HUDEP-2 (cell line): ENCODE measurements at regions not wholly inside any gene's neighbourhood (a gene's known extent, or its start where the extent isn't known, plus 50 kb on each side); places are given as distances from the start of the nearest gene placed in this dataset.

Experiments
- DNase-seq, 76 experiments: peaks; one replicate each; lab custom pipeline; 2025; ENCODE audit not compliant: unreplicated experiment in 76 of 76; lab: John Stamatoyannopoulos, UW

DNA sequence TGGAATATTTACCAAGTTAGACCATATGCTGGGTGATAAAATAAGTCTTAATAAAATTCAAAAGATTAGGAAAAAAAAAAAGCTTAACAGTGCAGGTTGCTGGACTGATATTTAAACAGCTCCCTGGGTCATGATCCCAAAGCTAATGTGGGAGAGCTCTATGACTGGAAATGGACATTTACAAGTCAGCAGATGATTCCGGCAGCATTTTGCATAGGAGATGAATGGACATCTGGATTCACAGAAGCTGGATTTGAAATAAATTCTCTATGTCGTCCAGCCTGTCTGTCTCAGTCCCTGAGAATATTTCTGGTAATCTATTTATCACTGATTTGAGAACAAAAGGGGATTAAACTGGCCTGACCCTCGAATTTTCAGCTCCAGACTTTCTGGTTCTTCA is 52.3 kb upstream of the KLHL25 start:
- no peak for DNase-seq

DNA sequence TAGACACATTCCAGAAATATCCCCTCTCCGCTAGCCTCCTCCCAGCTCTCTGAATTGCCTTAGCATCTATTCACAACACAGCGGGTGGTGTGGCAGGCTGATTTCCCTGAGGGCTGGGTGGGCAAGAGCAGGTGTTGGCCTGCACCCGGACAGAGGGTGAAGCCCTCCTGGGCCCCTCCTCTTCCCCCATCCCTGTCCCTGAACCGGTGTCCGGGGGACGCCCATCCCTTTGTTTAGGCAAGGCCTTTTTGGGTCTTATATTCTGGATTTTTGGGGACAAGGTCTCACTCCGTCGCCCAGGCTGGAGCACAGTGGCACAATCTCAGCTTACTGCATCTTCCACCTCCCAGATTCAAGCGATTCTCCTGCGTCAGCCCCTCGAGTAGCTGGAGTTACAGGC is 55.2 kb upstream of the KLHL25 start:
- DNase-seq: no peak

DNA sequence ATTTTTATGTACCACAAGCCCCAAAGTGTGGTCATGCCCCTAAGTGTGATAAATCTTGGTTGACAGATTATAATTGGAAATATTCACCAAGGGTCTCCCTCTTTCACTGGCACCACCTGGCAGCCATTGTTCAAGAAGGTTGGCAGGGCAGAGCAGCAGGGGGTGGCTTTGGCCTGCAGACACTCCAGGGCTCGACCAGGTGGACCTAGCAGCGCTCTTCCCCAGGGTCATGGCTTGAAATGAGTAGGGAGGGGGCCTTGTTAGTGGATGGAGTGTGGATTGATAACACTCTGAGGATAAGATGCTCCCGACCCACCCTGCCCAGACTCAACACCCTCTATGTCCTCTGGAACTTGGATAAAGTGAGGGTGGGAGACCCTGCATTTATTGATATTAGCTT is 58.2 kb upstream of the KLHL25 start:
- DNase-seq: no peak

DNA sequence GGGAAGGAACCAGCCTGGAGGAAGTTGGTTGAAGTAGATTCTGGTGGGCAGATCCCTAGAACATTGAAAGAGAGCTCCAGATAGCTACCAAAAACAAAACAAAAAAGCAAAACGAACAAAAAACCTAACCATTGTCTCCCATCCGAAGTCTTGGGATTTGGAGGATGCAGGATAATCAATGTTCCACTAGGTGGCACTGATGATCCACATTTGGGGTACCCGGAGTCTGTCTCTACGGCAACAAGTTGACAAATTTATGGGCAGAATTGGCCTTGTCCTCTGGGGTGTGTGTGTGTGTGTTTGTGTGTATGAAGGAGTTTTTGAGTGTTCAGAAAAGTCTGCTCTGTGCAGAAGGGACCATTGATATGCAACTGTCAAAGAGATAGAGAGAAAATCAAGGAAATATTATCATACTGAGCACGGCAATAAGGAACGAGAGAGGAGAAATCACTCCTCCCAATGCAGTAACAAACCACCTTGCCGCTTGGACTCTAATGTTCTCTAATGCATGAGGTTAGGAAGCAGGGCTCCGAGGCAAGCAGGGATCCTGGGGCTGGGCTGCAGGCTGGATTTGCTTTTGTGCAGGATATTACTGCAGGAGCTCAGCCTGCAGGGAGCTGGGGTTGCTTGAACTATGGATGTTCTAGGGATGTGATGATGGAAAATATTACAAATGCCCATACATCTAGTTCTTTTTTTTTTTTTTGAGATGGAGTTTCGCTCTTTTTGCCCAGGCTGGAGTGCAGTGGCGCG is 59.8 kb upstream of the KLHL25 start:
- DNase-seq: peak in 33 of 76 experiments; percentile 1 to 62 (median 27)

DNA sequence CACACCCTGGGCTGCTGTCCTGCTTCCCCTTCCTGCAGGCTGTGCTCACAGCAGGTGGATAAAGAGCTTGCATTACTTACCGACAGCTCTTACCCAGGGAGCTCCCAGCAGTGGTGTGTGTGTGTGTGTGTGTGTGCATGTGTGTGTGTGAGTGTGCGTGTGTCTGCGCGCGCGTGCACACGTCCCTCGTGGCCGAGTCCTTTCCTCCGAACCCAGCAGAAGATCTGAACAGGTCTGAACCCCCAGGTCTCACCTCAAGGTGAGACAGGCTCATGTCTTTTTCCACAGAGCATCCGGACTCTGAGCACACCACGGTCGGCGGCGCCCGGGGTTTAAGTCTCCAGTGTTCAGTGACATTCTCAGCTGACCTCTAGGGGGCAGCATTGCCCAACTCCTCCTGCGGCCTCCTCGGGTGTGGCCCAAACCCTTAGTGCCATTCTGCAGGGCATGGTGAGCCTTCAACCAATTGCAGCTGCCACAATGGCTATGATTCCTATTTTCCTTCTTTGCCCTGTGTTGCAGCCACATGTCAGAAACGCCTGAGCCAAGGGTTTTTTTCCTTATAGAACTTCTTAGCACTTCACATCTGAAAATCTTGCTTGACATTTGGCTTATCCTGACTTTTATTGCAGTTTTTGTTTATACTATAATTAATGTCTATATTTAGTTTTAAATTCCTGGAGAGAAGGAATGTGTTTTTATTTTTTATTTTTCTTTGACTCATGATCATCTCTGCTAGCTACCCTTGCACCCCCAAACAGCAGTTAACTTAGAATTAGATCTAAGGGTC is 64.1 kb upstream of the KLHL25 start:
- peak in 59 of 76 experiments; percentile 8 to 79 (median 51) for DNase-seq

DNA sequence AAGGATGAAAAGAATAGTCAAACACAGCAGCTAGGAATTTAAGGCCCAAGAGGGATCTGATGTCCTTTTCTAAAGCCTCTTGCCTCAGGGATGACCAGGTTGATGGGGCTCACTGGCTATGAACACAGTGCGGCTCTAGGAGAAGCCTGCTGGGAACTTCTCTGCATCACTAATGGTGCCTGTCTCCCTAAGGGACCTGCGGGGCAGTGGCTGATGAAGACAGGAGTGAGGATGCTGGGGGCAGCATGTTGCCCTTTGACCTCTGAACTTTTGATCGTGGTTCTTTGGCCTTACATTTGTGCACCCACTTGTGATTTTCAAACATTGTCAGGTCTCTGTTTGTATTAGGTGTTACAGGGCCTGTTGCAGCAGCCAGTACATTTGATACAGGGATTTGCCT is 64.9 kb upstream of the KLHL25 start:
- no peak for DNase-seq

DNA sequence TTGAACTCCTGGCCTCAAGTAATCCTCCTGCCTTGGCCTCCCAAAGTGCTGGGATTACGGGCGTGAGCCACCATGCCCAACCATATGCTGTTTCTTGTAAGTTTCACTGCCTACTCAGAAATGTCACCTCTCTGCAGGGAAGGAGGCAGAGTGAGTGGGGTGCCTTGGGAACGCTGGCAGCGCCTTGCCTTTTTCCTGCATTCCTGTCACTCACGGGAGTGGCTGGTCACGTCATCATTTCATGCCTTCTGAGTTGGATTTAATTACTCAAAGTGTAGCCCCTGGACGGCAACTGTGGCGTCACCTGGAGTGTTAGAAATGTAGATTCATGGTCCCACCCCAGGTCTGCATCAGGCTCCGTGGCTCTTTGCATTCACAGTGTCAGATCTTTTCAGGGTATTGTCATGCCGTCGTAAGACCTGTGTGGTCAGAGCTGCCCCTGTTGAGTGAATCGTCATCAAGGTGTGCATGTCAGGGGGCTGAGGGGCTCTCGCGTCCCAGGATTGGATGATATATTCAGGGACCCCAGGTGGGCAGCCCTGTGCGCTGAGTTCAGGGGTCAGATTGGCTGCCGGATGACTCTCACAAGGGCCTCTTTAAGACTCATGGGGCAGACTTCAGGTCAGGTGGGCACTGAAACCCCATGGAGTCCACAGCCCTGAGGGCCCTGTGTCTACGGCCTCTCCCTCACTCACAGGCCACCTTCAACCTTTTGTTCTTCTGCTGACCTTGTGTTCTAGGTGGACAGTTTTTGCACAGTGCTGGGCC is 65.9 kb upstream of the KLHL25 start:
- no peak for DNase-seq

DNA sequence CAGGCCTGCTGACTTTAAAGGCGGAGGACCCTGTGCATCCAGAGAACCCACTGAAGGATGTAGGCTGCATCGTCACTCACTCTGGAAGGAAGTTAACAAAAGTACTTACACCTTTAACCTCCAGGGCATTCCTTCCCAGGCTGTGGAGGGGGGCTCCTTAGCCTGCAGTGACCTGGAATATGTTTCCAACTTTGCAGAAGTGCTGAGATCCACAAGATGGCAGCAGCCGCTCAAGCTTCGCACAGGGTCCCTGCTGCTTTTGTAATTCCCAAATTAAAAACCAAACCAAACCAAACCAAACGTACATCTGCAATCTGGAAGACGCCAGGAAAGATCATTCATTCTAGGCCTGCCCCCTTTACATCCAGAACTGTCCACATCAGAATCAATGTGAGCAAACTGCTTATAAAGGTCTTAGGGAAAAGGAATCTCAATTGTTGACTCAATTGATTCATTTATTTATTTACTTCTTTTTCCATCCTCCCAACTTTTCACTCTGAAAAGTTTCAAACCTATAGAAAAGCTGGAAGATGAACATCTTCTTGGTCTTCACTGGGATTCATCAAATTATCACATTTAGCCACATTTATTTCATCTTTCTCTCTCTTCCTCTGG is 70.5 kb upstream of the KLHL25 start:
- DNase-seq: peak in 6 of 76 experiments; percentile 1 to 11 (median 4)

DNA sequence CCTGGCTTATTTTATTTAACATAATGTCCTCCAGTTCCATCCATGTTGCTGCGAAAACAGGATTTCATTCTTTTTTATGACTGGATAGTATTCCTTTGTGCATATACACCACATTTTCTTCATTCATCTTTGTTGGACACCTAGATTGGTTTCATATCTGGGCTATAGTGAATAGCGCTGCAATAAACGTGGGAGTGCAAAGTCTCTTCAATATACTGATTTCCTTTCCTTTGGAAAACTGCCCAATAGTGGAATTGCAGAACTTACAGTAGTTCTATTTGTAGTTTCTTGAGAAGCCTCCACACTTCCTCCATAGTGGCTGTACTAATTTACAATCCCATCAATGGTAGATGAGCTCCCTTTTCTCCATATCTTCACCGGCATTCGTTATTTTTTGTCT is 72.5 kb upstream of the KLHL25 start:
- DNase-seq: no peak

DNA sequence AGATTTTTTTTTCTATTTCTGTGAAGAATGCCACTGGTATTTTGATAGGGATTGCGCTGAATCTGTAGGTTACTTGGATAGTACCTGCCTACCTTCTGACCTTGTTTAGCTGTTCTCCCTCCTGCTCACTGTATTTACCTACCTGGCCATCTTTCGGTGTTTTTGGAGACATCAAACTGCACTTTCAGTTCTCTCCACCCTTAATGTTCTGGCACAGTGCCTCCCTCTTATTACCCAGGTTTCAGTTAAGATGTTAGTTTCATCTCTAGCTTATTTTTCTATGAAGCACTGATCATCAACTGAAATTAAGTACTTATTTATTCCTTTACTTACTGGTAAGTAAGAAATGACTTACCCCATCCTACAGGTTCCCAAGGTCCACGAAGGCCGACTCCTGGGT is 74.4 kb upstream of the KLHL25 start:
- no peak for DNase-seq

DNA sequence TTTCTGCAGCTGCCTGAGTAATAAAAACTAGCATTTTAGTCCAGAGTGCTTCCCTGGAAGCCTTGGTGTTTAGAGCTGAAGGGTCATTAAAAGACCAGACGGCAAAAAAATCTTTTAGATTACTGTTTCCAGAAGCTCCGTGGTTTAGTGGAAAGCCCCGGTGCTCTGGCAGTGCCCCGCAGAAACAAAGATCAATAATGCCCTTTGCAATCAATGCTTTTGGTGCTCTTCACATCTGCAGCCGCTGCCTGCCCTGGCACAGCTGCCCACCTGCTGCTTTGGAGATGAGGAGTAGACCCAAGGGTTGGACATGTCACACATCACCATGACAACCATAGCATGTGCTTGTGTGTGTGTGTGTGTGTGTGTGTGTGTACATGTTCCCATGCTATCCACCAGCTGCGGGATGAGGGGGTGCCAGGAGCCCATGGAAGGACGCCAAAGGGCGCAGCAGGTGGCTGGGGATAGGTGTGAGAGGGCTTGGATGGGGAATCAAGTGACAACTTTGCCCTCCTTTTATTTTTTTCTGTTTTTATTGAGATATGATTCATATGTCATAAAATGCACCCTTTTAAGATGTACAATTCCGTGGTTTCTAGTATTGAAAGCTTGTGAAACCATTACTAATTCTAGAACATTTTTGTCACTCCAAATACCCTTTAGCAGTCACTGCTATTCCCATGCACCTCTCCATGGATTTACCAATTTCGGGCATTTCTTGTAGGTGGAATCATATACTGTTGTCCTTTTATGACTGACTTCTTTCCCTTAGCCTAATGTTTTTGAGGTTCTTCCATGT is 75.7 kb upstream of the KLHL25 start:
- no peak for DNase-seq

DNA sequence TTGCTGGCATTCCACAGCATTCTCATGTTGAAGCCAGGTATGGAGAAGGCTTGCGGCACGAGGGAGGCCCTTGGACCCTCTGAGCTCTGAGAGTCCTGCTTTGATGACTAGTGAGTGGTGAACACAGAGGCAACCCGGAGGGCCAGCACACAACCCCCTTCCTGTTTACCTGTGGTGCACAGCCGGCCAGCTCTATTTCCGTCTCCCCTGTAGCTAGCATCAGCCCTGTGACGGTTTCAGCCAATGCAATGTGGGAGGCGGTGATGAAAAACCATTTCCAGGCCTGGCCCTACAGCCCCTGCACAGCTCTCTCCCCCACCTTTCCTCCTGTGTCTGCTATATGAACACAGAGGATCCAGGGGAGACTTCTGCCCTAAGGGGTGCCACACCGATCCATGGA is 76.8 kb upstream of the KLHL25 start:
- no peak for DNase-seq

DNA sequence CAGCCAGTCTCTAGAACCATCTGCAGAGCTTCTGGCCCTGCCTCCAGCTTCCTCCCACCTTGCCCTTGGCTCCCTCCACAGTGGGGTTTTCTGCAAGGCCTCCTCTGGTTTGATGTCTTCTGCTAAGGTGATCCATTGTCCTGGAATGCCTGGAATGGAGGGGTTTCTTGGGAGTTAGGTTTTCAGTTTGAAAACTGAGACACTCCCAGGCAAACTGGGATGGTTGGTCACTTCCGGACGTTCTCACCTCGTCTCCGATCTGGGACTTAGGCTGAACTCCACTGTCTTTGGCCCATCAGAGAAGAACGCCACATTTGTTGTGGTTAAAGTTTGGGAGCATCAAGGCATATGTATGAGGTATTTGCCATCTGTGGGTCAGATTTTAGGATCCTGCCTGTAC is 77.4 kb upstream of the KLHL25 start:
- no peak for DNase-seq

DNA sequence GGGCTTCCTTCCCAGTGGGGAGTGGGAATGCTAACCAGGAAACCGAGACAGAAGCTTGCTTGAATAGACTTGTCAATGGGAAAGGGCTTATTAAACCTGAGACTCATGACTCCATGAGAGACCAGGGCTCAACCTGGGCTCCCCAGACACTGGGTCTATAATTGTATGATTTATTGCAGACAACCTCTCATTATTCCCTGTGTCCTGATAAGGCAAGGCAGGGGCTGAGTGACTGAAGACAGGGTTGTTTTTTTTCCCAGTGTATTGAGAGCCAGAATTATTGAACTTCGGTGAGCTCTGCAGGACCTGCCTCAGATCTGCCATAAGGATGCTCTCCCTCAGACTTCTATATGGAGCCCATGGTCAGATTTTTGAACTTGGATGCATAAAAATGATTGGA is 79.5 kb upstream of the KLHL25 start:
- DNase-seq: no peak

DNA sequence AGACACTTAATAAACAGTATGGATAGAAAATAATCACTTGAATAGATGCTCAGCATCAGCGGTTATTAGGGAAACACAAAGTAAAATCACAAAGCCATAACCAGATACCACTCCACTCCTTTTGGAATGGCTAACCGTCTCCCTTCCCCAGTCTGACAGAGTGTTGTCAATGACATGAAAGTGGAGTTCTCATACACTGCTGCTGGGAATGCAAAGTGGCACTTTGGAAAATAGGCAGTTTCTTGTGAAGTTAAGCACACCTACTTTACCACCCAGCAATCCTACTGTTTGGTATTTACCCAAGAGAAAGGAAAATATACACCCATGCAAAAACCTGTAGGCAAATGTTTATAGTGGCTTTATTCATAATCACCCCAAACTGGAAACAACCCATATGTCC is 81.0 kb upstream of the KLHL25 start:
- DNase-seq: no peak

DNA sequence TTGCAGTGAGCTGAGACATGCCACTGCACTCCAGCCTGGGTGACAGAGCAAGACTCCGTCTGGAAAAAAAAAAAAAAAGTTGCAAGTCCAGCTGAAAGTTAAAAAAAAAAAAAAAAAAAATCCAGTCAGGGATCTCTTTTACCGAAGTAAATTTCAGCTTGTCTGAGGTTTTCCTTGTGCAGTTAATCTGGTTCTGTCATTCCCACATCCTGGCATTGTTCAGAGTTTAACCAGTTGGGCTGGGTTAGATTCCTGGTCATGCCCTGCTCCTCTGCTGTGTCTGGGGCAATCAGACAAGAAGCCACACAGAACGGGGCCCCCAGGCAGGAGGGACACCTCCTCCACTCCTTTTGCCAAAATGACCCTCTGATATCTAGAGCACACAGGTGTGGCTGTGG is 84.1 kb upstream of the KLHL25 start:
- DNase-seq: no peak

DNA sequence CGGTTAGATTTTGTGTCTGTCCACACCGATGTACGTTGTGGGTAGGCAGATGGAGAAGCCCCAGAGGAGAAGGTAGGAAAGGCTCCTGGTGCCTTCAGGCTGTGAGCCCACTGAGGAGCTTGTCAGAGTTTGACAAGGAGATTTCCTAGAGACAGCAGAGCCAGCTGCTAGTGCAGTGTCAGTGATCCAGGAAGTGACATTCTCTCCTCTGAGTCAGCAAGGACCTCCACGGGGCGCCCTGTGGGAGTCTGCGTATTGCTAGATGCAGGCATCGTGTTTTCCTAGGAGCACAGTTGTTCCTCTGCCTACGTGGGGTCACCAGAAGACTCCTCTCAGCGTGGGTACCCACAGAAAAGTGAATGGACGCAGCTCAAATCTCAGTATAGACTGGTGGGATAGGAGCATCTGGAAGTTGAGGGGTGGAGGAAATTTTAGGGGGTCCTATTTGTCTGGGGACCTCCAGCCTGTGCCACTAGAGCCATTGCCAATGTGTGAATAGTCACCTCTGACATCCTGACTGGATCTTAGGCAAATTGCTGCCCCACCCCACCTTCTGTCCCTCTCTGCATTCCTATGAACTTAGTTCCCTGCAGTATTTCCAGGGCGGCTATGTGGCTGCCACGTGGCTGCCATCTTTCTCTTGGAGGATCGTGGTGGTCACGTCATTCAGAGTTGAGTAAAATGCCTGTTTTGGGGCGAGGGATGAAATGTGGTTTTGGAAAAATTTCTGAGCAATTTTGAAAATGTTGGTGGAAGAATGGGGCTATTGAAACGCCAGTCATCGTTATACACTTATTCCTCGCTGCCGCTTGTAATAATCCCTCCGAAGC is 84.8 kb upstream of the KLHL25 start:
- no peak for DNase-seq

DNA sequence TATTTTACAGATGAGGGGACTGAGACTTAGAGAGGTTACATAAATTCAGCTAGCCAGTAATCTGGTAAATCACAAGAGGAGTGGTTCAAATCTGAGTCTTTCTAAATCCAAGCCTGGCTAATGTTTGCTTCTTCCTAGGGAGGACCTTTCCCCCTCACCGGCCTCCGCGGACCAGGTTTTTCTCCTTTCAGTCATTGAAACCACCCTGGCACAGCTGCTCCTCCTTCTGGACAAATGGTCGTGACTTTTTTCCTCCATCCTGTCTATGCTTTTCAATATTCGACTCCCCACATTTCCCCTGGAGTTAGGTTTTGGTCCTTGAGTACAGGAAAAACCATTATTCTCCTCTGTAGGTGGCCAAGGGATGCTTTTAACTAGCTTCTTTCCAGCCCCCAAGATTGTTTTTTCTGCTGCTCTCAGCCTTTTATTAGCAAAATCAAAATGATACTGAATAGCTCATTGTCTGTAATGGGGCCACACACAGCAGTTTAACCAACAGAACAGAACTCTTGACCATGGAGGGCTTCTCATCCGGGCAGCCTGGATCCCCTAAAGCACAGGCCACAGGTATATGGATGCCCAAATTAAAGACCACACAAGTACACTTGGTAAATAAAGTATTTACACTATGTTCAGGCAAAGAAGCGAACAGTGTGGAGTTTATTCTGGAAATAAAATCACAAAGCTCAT is 85.9 kb upstream of the KLHL25 start:
- DNase-seq: no peak

DNA sequence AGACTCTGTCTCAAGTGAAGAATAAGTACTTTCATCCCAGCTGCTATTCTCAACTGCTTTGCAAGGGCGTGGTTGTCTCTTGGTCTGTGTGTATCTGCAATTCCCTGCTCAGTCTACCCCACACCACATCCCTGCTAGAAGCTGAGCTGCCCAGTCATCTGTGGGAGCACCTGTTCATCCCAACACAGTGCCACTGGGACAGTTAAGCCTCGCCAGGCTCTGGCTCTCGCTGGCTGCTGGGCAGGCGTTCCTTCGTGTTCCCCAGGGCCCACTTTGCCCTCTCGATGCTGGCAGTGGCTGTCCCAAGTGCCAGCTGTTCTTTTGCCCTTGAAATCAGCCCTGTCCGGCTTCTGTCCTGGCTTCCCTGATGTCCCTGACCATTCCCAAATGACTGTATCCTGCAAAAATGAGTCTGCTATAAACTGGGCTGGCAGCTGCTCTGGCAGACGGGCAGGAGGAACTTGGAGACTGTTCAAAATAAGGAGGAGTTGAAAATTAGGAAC is 91.6 kb upstream of the KLHL25 start:
- no peak for DNase-seq
